ENCODE measurements at regions not wholly inside any gene's neighbourhood (a gene's known extent, or its start where the extent isn't known, plus 50 kb on each side); places are given as distances from the start of the nearest gene placed in this dataset.

DNA sequence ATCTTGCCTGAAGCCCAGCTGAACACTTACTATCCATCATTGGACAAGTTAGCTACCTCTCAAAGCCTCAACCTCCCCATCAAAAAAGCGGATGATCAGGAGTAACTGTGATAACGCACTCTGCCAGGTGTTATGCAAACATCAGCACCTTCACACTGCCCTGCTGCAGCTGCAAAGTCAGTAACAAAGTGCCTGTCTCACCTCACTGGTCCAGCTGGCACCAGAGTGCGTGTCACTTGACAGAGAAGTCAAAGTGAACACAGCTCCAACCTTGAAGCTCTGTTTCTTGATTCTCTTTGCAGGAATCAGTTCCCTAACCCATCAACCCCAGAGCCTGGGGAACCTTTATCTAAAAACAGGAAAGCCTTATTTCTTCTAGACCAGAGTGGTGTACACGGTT lies 413.6 kb downstream of the CTTN start:
- no peaks in the 10 kb centered on the region for H3K36me3 ChIP-seq (ENCODE audit: insufficient read depth, low read length)
- H3K4me1 ChIP-seq (ENCODE audit: insufficient read depth, low read length) = no peaks in the 10 kb centered on the region
- H3K9ac ChIP-seq (ENCODE audit: low read length) = no peak overlapping the region
- H3K27me3 ChIP-seq (ENCODE audit: control insufficient read depth in 1 of 2, insufficient read depth in 2 of 2, low read length in 2 of 2) = no peaks in the 10 kb centered on the region
- H3K9me3 ChIP-seq (ENCODE audit: low read length) = no peaks in the 10 kb centered on the region
- H3K4me3 ChIP-seq (ENCODE audit: low read depth in 1 of 2, low read length in 2 of 2) = no peak overlapping the region
- H3K27ac ChIP-seq (ENCODE audit: low read depth, low read length) = no peak overlapping the region

GRCh38 chr11:70812472-70812871 lies 414.1 kb downstream of the CTTN start:
- Histone ChIP-seq H3K9ac (ENCODE audit: low read length) (no peak overlapping the region), H3K9me3 (ENCODE audit: low read length) (no peaks in the 10 kb centered on the region), H3K4me1 (ENCODE audit: insufficient read depth, low read length) (no peaks in the 10 kb centered on the region), H3K27me3 (ENCODE audit: control insufficient read depth in 1 of 2, insufficient read depth in 2 of 2, low read length in 2 of 2) (no peaks in the 10 kb centered on the region), H3K27ac (ENCODE audit: low read depth, low read length) (no peak overlapping the region), H3K4me3 (ENCODE audit: low read depth in 1 of 2, low read length in 2 of 2) (no peak overlapping the region), H3K36me3 (ENCODE audit: insufficient read depth, low read length) (no peaks in the 10 kb centered on the region)

- Histone ChIP-seq H3K36me3 (ENCODE audit: insufficient read depth, low read length) (no peaks in the 10 kb centered on the region), H3K4me3 (ENCODE audit: low read depth in 1 of 2, low read length in 2 of 2) (no peak overlapping the region), H3K27ac (ENCODE audit: low read depth, low read length) (no peak overlapping the region), H3K9ac (ENCODE audit: low read length) (no peak overlapping the region), H3K4me1 (ENCODE audit: insufficient read depth, low read length) (no peaks in the 10 kb centered on the region), H3K9me3 (ENCODE audit: low read length) (no peaks in the 10 kb centered on the region), H3K27me3 (ENCODE audit: control insufficient read depth in 1 of 2, insufficient read depth in 2 of 2, low read length in 2 of 2) (no peaks in the 10 kb centered on the region)
Measured at GRCh38 chr11:70813651-70814050, 415.3 kb downstream of the CTTN start.

DNA sequence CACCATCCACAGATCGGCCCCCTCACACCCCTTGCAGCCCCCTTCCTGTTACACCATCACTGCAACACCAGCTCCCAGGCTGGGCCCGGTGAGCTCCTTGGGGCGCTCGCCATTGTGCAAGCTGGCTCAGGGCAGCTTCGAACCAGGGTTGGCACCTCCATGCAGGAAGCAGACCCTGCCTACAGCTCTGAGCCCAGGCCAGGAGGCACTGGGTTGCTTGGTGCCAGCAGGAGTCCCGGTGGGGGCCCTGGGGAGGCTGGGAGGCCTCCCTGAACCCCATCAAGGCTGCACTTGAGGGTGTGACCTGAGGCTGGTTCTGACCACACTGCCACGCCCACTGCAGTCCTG lies 417.1 kb downstream of the CTTN start:
- Histone ChIP-seq H3K27me3 (ENCODE audit: control insufficient read depth in 1 of 2, insufficient read depth in 2 of 2, low read length in 2 of 2) (no peaks in the 10 kb centered on the region), H3K4me3 (ENCODE audit: low read depth in 1 of 2, low read length in 2 of 2) (no peak overlapping the region), H3K9me3 (ENCODE audit: low read length) (no peaks in the 10 kb centered on the region), H3K9ac (ENCODE audit: low read length) (no peak overlapping the region), H3K4me1 (ENCODE audit: insufficient read depth, low read length) (no peaks in the 10 kb centered on the region), H3K36me3 (ENCODE audit: insufficient read depth, low read length) (no peaks in the 10 kb centered on the region), H3K27ac (ENCODE audit: low read depth, low read length) (no peak overlapping the region)

DNA sequence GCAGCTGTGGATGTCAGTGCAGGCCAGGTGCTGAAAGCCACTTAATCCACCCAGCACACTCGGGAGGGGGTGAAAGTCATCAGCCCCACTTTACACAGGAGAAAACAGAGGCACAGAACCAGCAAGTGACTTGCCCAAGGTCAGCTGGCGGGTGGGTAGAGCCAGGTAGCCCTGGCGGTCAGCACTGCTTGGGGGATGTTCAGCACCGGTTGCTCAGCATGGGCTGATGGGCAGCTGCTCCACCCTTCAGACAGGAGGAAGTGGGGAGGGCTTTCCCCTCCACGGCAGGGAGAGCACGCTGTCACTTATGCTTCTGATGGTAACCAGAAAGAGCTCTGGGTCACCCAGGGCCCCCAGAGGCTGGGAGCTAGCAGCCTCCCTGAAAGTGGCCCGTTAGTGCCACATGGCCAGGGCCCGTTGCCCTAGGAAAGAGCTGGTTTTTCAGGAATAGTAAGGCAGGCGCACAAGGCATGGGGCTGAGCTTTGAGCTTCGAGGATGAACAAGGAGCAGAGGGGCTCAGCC lies 417.9 kb downstream of the CTTN start:
- H3K9ac ChIP-seq (ENCODE audit: low read length) = no peak overlapping the region
- H3K4me3 ChIP-seq (ENCODE audit: low read depth in 1 of 2, low read length in 2 of 2) = no peak overlapping the region
- H3K27ac ChIP-seq (ENCODE audit: low read depth, low read length) = no peak overlapping the region
- no peaks in the 10 kb centered on the region for H3K36me3 ChIP-seq (ENCODE audit: insufficient read depth, low read length)
- H3K27me3 ChIP-seq (ENCODE audit: control insufficient read depth in 1 of 2, insufficient read depth in 2 of 2, low read length in 2 of 2) = no peaks in the 10 kb centered on the region
- no peaks in the 10 kb centered on the region for H3K9me3 ChIP-seq (ENCODE audit: low read length)
- no peaks in the 10 kb centered on the region for H3K4me1 ChIP-seq (ENCODE audit: insufficient read depth, low read length)

DNA sequence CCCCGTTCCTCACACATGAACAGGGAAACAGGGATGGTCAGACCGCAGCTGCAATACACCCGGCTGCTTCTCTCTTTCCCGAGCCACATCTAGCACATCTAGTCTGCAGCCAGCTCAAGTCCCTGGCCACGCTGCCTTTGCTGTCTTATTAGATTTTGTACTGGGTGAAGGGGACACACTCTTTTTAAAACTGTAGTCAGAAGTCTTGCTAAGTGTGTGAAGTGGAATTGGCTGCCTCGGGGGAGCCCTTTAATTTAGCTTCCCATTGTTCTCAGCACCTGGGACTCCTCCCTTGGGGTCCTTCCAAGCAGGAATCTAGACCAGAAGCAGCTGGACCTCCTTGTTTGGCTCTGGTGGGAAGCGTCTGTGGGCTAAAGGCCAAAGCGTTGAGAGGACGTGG lies 420.0 kb downstream of the CTTN start:
- no peak overlapping the region for H3K4me3 ChIP-seq (ENCODE audit: low read depth in 1 of 2, low read length in 2 of 2)

DNA sequence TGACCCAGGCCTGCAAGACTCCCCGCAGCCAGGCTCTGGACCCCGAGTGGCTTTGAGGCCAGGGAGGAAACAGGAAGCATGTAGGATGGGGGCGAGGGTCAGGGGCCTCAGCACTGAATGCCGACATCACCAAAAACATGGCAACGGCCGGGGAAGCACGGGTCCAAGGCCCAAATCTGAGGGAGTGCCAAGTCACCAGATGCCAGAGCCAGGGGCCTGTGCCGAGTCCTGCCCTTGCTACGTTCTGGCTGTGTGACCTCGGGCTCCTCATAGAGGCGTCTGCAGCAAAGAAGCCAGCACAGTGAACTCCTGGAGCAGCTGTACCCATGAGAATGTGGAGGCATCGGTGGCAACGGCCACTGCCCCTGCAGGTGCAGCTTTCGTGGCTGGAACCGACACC lies 420.7 kb downstream of the CTTN start:
- no peak overlapping the region for H3K9ac ChIP-seq (ENCODE audit: low read length)
- no peaks in the 10 kb centered on the region for H3K27me3 ChIP-seq (ENCODE audit: control insufficient read depth in 1 of 2, insufficient read depth in 2 of 2, low read length in 2 of 2)
- no peaks in the 10 kb centered on the region for H3K9me3 ChIP-seq (ENCODE audit: low read length)
- no peak overlapping the region for H3K4me3 ChIP-seq (ENCODE audit: low read depth in 1 of 2, low read length in 2 of 2)
- no peak overlapping the region for H3K27ac ChIP-seq (ENCODE audit: low read depth, low read length)
- no peaks in the 10 kb centered on the region for H3K4me1 ChIP-seq (ENCODE audit: insufficient read depth, low read length)
- H3K36me3 ChIP-seq (ENCODE audit: insufficient read depth, low read length) = no peaks in the 10 kb centered on the region

More for the DNA sequence above, 420.0 kb downstream of the CTTN start:
- Histone ChIP-seq H3K27me3 (ENCODE audit: control insufficient read depth in 1 of 2, insufficient read depth in 2 of 2, low read length in 2 of 2) (no peaks in the 10 kb centered on the region), H3K9me3 (ENCODE audit: low read length) (no peaks in the 10 kb centered on the region), H3K4me1 (ENCODE audit: insufficient read depth, low read length) (no peaks in the 10 kb centered on the region), H3K9ac (ENCODE audit: low read length) (no peak overlapping the region), H3K27ac (ENCODE audit: low read depth, low read length) (no peak overlapping the region), H3K36me3 (ENCODE audit: insufficient read depth, low read length) (no peaks in the 10 kb centered on the region)

GRCh38 chr11:70820311-70820710 lies 422.0 kb downstream of the CTTN start:
- no peak overlapping the region for H3K9ac ChIP-seq (ENCODE audit: low read length)
- H3K9me3 ChIP-seq (ENCODE audit: low read length) = no peaks in the 10 kb centered on the region
- H3K27me3 ChIP-seq (ENCODE audit: control insufficient read depth in 1 of 2, insufficient read depth in 2 of 2, low read length in 2 of 2) = no peaks in the 10 kb centered on the region
- H3K4me1 ChIP-seq (ENCODE audit: insufficient read depth, low read length) = no peaks in the 10 kb centered on the region
- no peak overlapping the region for H3K4me3 ChIP-seq (ENCODE audit: low read depth in 1 of 2, low read length in 2 of 2)
- H3K27ac ChIP-seq (ENCODE audit: low read depth, low read length) = no peak overlapping the region
- no peaks in the 10 kb centered on the region for H3K36me3 ChIP-seq (ENCODE audit: insufficient read depth, low read length)

DNA sequence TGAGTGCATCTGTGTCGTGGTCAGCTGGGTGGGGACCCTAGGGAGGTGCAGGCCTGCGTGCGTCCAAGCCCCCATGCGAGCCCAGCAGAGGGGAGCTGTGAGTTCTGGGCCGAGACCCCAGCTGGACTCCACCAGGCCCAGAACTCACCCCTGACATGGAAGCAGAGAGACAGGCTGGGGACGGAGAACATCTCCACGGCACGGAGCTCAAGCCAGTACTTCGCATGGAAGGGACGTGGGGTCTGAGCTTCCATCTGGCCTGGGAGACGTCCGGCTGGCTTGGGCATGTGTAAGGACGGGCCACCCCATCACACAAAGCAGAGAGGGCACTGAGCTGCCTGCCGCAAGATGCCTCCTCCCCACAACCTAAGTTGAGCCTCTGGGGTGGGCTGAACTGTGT lies 422.4 kb downstream of the CTTN start:
- Histone ChIP-seq H3K9ac (ENCODE audit: low read length) (no peak overlapping the region), H3K4me1 (ENCODE audit: insufficient read depth, low read length) (no peaks in the 10 kb centered on the region), H3K36me3 (ENCODE audit: insufficient read depth, low read length) (no peaks in the 10 kb centered on the region), H3K9me3 (ENCODE audit: low read length) (no peaks in the 10 kb centered on the region), H3K27me3 (ENCODE audit: control insufficient read depth in 1 of 2, insufficient read depth in 2 of 2, low read length in 2 of 2) (no peaks in the 10 kb centered on the region), H3K27ac (ENCODE audit: low read depth, low read length) (no peak overlapping the region), H3K4me3 (ENCODE audit: low read depth in 1 of 2, low read length in 2 of 2) (no peak overlapping the region)

DNA sequence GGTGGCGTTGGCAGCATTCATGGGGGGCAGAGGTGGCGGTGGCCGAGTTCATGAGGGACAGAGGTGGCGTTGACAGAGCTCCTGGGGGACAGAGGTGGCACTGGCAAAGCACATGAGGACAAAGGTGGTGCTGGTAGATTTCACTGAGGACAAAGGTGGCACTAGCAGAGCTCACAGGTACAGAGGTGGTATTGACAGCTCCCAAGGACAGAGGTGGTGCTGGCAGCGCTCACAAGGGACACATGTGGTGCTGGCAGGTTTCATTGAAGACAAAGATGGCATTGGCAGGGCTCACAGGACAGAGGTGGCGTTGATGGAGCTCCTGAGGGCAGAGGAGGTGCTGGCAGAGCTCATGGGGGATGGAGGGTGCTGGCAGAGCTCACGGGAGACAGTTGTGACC lies 425.4 kb downstream of the CTTN start:
- Histone ChIP-seq H3K27ac (ENCODE audit: low read depth, low read length) (no peak overlapping the region), H3K4me3 (ENCODE audit: low read depth in 1 of 2, low read length in 2 of 2) (no peak overlapping the region), H3K27me3 (ENCODE audit: control insufficient read depth in 1 of 2, insufficient read depth in 2 of 2, low read length in 2 of 2) (no peaks in the 10 kb centered on the region), H3K9me3 (ENCODE audit: low read length) (no peaks in the 10 kb centered on the region), H3K4me1 (ENCODE audit: insufficient read depth, low read length) (peaks cover 6% of the 10 kb centered on the region), H3K36me3 (ENCODE audit: insufficient read depth, low read length) (no peaks in the 10 kb centered on the region), H3K9ac (ENCODE audit: low read length) (no peak overlapping the region)

- Histone ChIP-seq H3K9ac (ENCODE audit: low read length) (no peak overlapping the region), H3K27me3 (ENCODE audit: control insufficient read depth in 1 of 2, insufficient read depth in 2 of 2, low read length in 2 of 2) (no peaks in the 10 kb centered on the region), H3K9me3 (ENCODE audit: low read length) (no peaks in the 10 kb centered on the region), H3K36me3 (ENCODE audit: insufficient read depth, low read length) (no peaks in the 10 kb centered on the region), H3K4me3 (ENCODE audit: low read depth in 1 of 2, low read length in 2 of 2) (no peak overlapping the region), H3K27ac (ENCODE audit: low read depth, low read length) (peak overlapping the region; percentile 24), H3K4me1 (ENCODE audit: insufficient read depth, low read length) (peaks cover 8% of the 10 kb centered on the region)
Measured at GRCh38 chr11:70824605-70825245, 426.4 kb downstream of the CTTN start.

- H3K4me1 ChIP-seq (ENCODE audit: insufficient read depth, low read length) = peaks cover 8% of the 10 kb centered on the region
- peak overlapping the region; percentile 81 for H3K27ac ChIP-seq (ENCODE audit: low read depth, low read length)
- H3K4me3 ChIP-seq (ENCODE audit: low read depth in 1 of 2, low read length in 2 of 2) = peak overlapping the region; percentile 49 to 63
- H3K27me3 ChIP-seq (ENCODE audit: control insufficient read depth in 1 of 2, insufficient read depth in 2 of 2, low read length in 2 of 2) = no peaks in the 10 kb centered on the region
- no peak overlapping the region for H3K9ac ChIP-seq (ENCODE audit: low read length)
- no peaks in the 10 kb centered on the region for H3K36me3 ChIP-seq (ENCODE audit: insufficient read depth, low read length)
- no peaks in the 10 kb centered on the region for H3K9me3 ChIP-seq (ENCODE audit: low read length)
Measured at GRCh38 chr11:70825893-70826540, 426.4 kb downstream of the SHANK2 start.

Measured in muscle layer of colon (tissue), 2 donors.